Activated CD8-positive, alpha-beta T cell treated with anti-CD3 and anti-CD28 coated beads for 36 hours (primary cell): ENCODE measurements at regions not wholly inside any gene's neighbourhood (a gene's known extent, or its start where the extent isn't known, plus 50 kb on each side); places are given as distances from the start of the nearest gene placed in this dataset.

ENCODE experiments used
- ATAC-seq: fragments of 200-7000 bp; cut with Tn5 transposase; one replicate; pipeline ENCODE4 v1.10.0; 2021; ENCODE audit warnings: mild to moderate bottlenecking, moderate library complexity
- CTCF ChIA-PET: fragments of 350-600 bp; sonication (Branson Sonifier 250); formaldehyde crosslinking; loops from one replicate; lab custom pipeline; 2021; ENCODE audit warnings: antibody characterized with exemption; lab: Charles Lee
- POLR2A ChIA-PET: fragments of 350-600 bp; sonication (Branson Sonifier 250); formaldehyde crosslinking; loops from one replicate; lab custom pipeline; 2021; ENCODE audit warnings: antibody characterized with exemption; lab: Charles Lee
- DNase-seq: peaks from one replicate; pipeline ENCODE4 v3.0.0-alpha.2; 2020
- H3K27ac Mint-ChIP-seq: one replicate; pipeline ENCODE4 v1.8.0; 2021; ENCODE audit warnings: mild to moderate bottlenecking, mixed read lengths
- H3K27me3 Mint-ChIP-seq: one replicate; pipeline ENCODE4 v1.8.0; 2021; ENCODE audit warnings: mixed read lengths
- H3K36me3 Mint-ChIP-seq: one replicate; pipeline ENCODE4 v1.8.0; 2021; ENCODE audit warnings: low read depth, mixed read lengths
- H3K4me1 Mint-ChIP-seq: one replicate; pipeline ENCODE4 v1.8.0; 2021; ENCODE audit warnings: low read depth, mixed read lengths
- H3K4me3 Mint-ChIP-seq: one replicate; pipeline ENCODE4 v1.8.0; 2021; ENCODE audit warnings: mild to moderate bottlenecking, moderate library complexity, mixed read lengths
- H3K9me3 Mint-ChIP-seq: one replicate; pipeline ENCODE4 v1.8.0; 2021; ENCODE audit warnings: mixed read lengths
- intact Hi-C: fragments of 100-400 bp; cut with micrococcal nuclease; formaldehyde crosslinking; loops from one replicate; pipeline ENCODE4 v1.10.0; 2022
- TF ChIP-seq, protein P1 (sequence below): fragments of 200-600 bp; IDR thresholded peaks from one replicate; pipeline ENCODE4 v1.8.0; 2022; ENCODE audit warnings: antibody characterized with exemption, mild to moderate bottlenecking

DNA sequence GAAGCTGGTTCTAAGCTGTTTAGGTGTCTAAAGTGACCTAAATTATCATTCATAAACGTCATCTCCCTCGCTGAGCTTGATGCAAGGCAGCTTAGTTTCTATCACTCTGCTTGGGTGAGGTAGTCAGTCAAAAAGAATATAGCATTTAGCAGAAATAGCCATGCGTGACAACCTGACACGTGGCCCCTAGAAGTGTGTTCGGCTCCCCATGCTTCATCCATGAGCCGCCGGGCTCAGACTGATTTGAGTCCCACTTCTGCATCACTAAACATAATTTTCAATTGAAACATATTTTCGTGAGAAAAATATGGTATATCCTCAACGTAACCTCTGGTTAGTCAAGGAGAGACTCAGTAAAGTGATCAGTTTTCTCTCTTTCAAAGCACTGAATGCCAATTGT is 459.8 kb downstream of the IRS2 start:
- no peaks in the 10 kb centered on the region for H3K27me3 Mint-ChIP-seq
- TF ChIP-seq, protein P1, sequence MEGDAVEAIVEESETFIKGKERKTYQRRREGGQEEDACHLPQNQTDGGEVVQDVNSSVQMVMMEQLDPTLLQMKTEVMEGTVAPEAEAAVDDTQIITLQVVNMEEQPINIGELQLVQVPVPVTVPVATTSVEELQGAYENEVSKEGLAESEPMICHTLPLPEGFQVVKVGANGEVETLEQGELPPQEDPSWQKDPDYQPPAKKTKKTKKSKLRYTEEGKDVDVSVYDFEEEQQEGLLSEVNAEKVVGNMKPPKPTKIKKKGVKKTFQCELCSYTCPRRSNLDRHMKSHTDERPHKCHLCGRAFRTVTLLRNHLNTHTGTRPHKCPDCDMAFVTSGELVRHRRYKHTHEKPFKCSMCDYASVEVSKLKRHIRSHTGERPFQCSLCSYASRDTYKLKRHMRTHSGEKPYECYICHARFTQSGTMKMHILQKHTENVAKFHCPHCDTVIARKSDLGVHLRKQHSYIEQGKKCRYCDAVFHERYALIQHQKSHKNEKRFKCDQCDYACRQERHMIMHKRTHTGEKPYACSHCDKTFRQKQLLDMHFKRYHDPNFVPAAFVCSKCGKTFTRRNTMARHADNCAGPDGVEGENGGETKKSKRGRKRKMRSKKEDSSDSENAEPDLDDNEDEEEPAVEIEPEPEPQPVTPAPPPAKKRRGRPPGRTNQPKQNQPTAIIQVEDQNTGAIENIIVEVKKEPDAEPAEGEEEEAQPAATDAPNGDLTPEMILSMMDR: no peak
- no peak overlapping the region for H3K4me3 Mint-ChIP-seq
- intact Hi-C loops: no loop called here
- ChIA-PET CTCF (no interaction called here), POLR2A (no interaction called here)
- no peaks in the 10 kb centered on the region for H3K36me3 Mint-ChIP-seq
- H3K9me3 Mint-ChIP-seq: no peaks in the 10 kb centered on the region
- ATAC-seq (no peak), DNase-seq (no peak)
- H3K4me1 Mint-ChIP-seq: no peaks in the 10 kb centered on the region
- H3K27ac Mint-ChIP-seq: no peak overlapping the region

DNA sequence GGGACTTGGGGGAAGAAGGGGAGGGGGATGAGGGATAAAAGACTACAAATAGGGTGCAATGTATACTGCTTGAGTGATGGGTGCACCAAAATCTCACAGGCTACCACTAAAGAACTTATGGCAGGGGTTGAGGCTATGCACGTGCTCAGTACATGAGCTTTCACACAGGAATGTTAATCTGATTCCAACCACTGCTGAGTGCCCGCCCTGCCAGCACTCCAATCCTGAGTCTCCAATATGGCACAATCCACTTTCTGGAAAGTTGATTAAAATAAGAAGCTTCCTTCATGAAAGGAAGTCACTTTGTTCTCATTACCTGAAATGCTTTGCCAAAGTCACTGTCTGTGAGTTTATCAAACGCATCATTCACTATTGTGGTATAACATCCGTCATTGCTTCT is 463.0 kb downstream of the IRS2 start:
- Mint-ChIP-seq H3K4me3 (no peak overlapping the region), H3K36me3 (no peaks in the 10 kb centered on the region), H3K9me3 (no peaks in the 10 kb centered on the region), H3K4me1 (no peaks in the 10 kb centered on the region), H3K27ac (no peak overlapping the region), H3K27me3 (no peaks in the 10 kb centered on the region)
- ChIA-PET POLR2A (no interaction called here), CTCF (no interaction called here)
- TF ChIP-seq, protein P1: no peak
- DNase-seq (no peak), ATAC-seq (no peak)
- intact Hi-C loops: no loop called here

DNA sequence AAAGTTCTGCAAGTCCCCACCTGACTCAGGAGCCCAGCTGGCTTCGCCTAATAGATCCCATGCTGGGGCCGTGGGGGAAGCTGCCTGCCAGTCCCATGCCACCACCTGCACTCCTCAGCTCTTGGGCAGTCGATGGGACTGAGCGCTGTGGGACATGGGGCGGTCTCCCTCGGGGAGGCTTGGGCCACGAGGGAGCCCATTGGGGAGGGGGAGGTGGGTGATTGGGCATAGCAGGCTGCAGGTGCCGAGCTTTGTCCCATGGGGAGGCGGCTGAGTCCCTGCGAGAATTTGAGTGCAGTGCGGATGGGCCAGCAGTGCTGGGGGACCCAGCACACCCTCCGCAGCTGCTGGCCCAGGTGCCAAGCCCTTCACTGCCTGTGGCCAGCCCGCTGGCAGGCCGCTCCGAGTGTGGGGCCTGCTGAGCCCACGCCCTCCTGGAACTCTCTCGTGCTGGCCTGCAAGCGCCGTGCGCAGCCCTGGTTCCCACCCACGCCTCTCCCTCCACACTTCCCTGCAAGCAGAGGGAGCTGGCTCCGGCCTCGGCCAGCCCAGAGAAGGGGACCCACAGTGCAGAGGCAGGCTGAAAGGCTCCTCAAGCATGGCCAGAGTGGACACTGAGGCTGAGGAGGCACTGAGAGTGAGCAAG is 467.3 kb downstream of the IRS2 start:
- no peak for DNase-seq
- intact Hi-C loops: no loop called here
- Mint-ChIP-seq H3K4me3 (no peak overlapping the region), H3K36me3 (no peaks in the 10 kb centered on the region), H3K27me3 (no peaks in the 10 kb centered on the region), H3K27ac (no peak overlapping the region), H3K4me1 (no peaks in the 10 kb centered on the region), H3K9me3 (no peaks in the 10 kb centered on the region)
- ATAC-seq: no peak
- TF ChIP-seq, protein P1: no peak
- POLR2A ChIA-PET: no interaction called here
- CTCF ChIA-PET: no interaction called here

DNA sequence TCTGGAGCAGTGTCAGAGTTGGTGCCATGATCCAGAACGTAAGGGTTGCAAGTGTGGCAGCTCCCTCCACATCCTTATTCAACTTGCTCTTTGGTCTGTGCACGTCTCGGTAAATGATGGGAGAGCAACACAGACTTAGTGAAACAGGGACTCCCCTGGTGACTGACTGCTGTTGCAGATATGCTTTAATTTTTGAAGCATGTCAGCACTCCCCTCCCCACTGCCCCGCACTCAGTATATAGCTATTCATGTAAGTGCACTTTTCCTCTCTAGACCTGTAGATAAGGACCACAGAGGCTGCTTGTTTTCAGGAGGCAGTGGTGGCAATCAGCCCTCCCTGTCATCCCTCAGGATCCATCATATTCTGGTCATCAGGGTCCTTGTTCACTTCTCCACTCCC is 470.9 kb downstream of the IRS2 start:
- Mint-ChIP-seq H3K27me3 (no peaks in the 10 kb centered on the region), H3K9me3 (no peaks in the 10 kb centered on the region), H3K36me3 (no peaks in the 10 kb centered on the region), H3K27ac (no peak overlapping the region), H3K4me1 (no peaks in the 10 kb centered on the region), H3K4me3 (no peak overlapping the region)
- ChIA-PET POLR2A (interaction anchor here (0.6 kb wide), 1 partner anchor 319 kb away, joined by 3 read pairs; no protein-coding TSS in a partner anchor), CTCF (no interaction called here)
- no peak for DNase-seq
- ATAC-seq: no peak
- intact Hi-C loops: no loop called here
- TF ChIP-seq, protein P1: no peak

DNA sequence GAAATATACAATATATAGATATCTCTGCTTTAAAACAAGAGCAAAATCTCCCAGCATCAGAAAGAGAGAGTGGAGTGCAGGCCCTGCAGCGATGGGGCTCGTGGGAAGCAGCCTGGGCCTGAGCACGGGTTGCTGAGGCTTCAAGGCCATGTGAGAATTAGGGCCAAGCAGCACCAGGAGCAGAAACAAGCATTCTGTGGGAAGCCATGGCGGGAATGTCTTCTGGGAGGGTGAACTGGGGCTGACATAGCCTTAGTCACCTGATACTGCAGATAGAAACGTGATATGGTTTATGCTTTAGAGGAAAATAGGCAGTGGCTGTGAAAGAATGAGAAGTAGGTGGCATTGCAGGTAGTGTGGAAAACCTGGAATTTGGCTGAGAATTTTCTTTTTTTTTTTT is 472.3 kb downstream of the IRS2 start:
- no peak overlapping the region for H3K4me3 Mint-ChIP-seq
- no peak overlapping the region for H3K27ac Mint-ChIP-seq
- H3K9me3 Mint-ChIP-seq: no peaks in the 10 kb centered on the region
- H3K4me1 Mint-ChIP-seq: no peaks in the 10 kb centered on the region
- H3K36me3 Mint-ChIP-seq: no peaks in the 10 kb centered on the region
- intact Hi-C loops: no loop called here
- H3K27me3 Mint-ChIP-seq: no peaks in the 10 kb centered on the region
- ATAC-seq (no peak), DNase-seq (no peak)
- TF ChIP-seq, protein P1: no peak
- POLR2A ChIA-PET: no interaction called here
- CTCF ChIA-PET: no interaction called here
